Neuronal stem cell (in vitro differentiated cells): ENCODE measurements at regions not wholly inside any gene's neighbourhood (a gene's known extent, or its start where the extent isn't known, plus 50 kb on each side); places are given as distances from the start of the nearest gene placed in this dataset.

Experiments
- DNase-seq: peaks from one replicate; pipeline ENCODE4 v3.0.0-alpha.2; 2013; ENCODE audit warnings: low spot score
- H2AFZ ChIP-seq: one replicate; pipeline ENCODE4 v1.6.1; 2013; ENCODE audit warnings: mild to moderate bottlenecking, low read length, inconsistent platforms
- H2AK5ac ChIP-seq: 2 replicates; pipeline ENCODE4 v1.6.1; 2013; ENCODE audit warnings: low read depth, mild to moderate bottlenecking, inconsistent platforms, low read length, moderate library complexity, mixed read lengths
- H2BK120ac ChIP-seq: 2 replicates; pipeline ENCODE4 v1.6.1; 2013; ENCODE audit warnings: low read depth, mild to moderate bottlenecking, inconsistent platforms, low read length, moderate library complexity, mixed read lengths
- H2BK12ac ChIP-seq: one replicate; pipeline ENCODE4 v1.6.1; 2013; ENCODE audit warnings: low read length, inconsistent platforms
- H2BK15ac ChIP-seq: 2 replicates; pipeline ENCODE4 v1.6.1; 2013; ENCODE audit warnings: mild to moderate bottlenecking, low read length, inconsistent platforms, mixed read lengths
- H2BK5ac ChIP-seq: one replicate; pipeline ENCODE4 v1.6.1; 2013; ENCODE audit warnings: inconsistent platforms, mild to moderate bottlenecking, low read length, moderate library complexity
- H3K14ac ChIP-seq: one replicate; pipeline ENCODE4 v1.6.1; 2013; ENCODE audit warnings: low read length, inconsistent platforms
- H3K18ac ChIP-seq: 2 replicates; pipeline ENCODE4 v1.6.1; 2013; ENCODE audit warnings: low read length, inconsistent platforms
- H3K23ac ChIP-seq: 2 replicates; pipeline ENCODE4 v1.6.1; 2013; ENCODE audit warnings: low read depth, mild to moderate bottlenecking, mixed read lengths, low read length, inconsistent platforms; ENCODE audit not compliant: poor library complexity
- H3K27ac ChIP-seq: replicated peaks from 3 replicates; pipeline ENCODE4 v1.5.1; 2013; ENCODE audit warnings: low read length, inconsistent platforms
- H3K27me3 ChIP-seq, 3 experiments: 2 replicates each; pipeline ENCODE4 v1.6.1; 2013; ENCODE audit warnings: low read length in 3 of 3, mild to moderate bottlenecking in 2 of 3, inconsistent platforms in 1 of 3, low read depth in 1 of 3, mixed read lengths in 1 of 3, moderate library complexity in 1 of 3; ENCODE audit not compliant: control insufficient read depth in 3 of 3, insufficient read depth in 3 of 3
- H3K36me3 ChIP-seq, 2 donors: replicated peaks in 1 of 2; 2 replicates each; pipeline ENCODE4 v1.6.1; 2013; ENCODE audit warnings: low read length in 2 of 2; ENCODE audit not compliant: control insufficient read depth in 2 of 2, insufficient read depth in 2 of 2
- H3K4ac ChIP-seq: 2 replicates; pipeline ENCODE4 v1.6.1; 2013; ENCODE audit warnings: inconsistent platforms, mild to moderate bottlenecking, low read length, moderate library complexity
- H3K4me1 ChIP-seq, 2 donors: 1 replicate in 1 of 2; 2 replicates in 1 of 2; pipeline ENCODE4 v1.6.1; 2013; ENCODE audit warnings: low read length in 2 of 2, low read depth in 1 of 2; ENCODE audit not compliant: control insufficient read depth in 2 of 2, insufficient read depth in 1 of 2
- H3K4me2 ChIP-seq: one replicate; pipeline ENCODE4 v1.6.1; 2013; ENCODE audit warnings: mild to moderate bottlenecking, low read length, inconsistent platforms; ENCODE audit not compliant: insufficient read depth, poor library complexity, severe bottlenecking
- H3K4me3 ChIP-seq, 2 donors: 2 replicates each; pipeline ENCODE4 v1.5.1; 2013; ENCODE audit warnings: low read length in 2 of 2, mild to moderate bottlenecking in 2 of 2, inconsistent platforms in 1 of 2, moderate library complexity in 1 of 2
- H3K79me1 ChIP-seq: one replicate; pipeline ENCODE4 v1.6.1; 2013; ENCODE audit warnings: low read depth, mild to moderate bottlenecking, inconsistent platforms, low read length, moderate library complexity
- H3K9ac ChIP-seq: one replicate; pipeline ENCODE4 v1.6.1; 2013; ENCODE audit warnings: mild to moderate bottlenecking, low read depth, low read length, inconsistent platforms; ENCODE audit not compliant: poor library complexity
- H3K9me3 ChIP-seq, 2 donors: replicated peaks in 1 of 2; 2 replicates each; pipeline versions ENCODE3 to v1.6.1; 2013; ENCODE audit warnings: low read length in 2 of 2, mild to moderate bottlenecking in 2 of 2, inconsistent platforms in 1 of 2, low read depth in 1 of 2, mixed read lengths in 1 of 2, moderate library complexity in 1 of 2; ENCODE audit not compliant: control insufficient read depth in 2 of 2, insufficient read depth in 1 of 2
- H4K8ac ChIP-seq: one replicate; pipeline ENCODE4 v1.6.1; 2013; ENCODE audit warnings: low read depth, mild to moderate bottlenecking, inconsistent platforms, low read length, moderate library complexity
- H4K91ac ChIP-seq: one replicate; pipeline ENCODE4 v1.6.1; 2013; ENCODE audit warnings: low read length, low read depth, mild to moderate bottlenecking, inconsistent platforms; ENCODE audit not compliant: poor library complexity
- WGBS, 2 donors: extraction: QIAGEN DNeasy Blood & Tissue Kit; methylation state at CpG; one replicate each; pipeline ENCODE4 v1.1.7; 2013; ENCODE audit warnings: missing lambda C conversion rate in 2 of 2, mixed read lengths in 1 of 2; ENCODE audit not compliant: insufficient read length in 2 of 2, insufficient replicate concordance in 1 of 2; ENCODE audit errors: extremely low coverage in 2 of 2; 5-methylcytosine and 5-hydroxymethylcytosine counted together

DNA sequence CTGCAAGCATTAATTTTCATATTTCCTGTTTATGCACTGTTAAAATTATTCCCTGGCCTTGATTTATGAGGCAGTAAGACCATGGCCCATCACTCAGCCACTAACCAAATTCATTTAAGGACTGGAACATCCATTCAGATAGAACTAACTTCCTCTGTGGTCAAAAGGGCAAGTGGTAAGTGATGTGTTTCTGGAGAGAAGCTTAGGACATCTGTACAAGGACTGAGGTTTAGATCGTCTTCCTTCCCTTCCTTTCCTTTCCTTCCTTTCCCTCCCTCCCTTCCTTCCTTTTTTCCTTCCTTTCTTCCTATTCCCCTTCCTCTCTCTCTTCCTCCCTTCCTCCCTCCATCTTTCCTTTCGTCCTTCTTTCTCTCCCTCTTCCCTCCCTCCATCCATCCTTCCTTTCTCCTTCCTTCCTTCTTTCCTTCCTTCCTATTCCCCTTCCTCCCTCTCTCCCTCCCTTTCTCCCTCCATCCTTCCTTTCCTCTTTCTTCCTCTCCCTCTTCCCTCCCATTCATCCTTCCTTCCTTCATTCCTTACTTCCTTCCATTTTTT lies 1019.4 kb downstream of the TYW1 start:
- H3K9me3 ChIP-seq = no peaks in the 10 kb centered on the region
- H3K9ac ChIP-seq = no peak overlapping the region
- H3K27me3 ChIP-seq = no peaks in the 10 kb centered on the region
- H3K23ac ChIP-seq = no peak overlapping the region
- H4K8ac ChIP-seq = no peak overlapping the region
- no peaks in the 10 kb centered on the region for H3K79me1 ChIP-seq
- no peak overlapping the region for H2BK5ac ChIP-seq
- no peak overlapping the region for H3K14ac ChIP-seq
- H2BK12ac ChIP-seq = no peak overlapping the region
- no peak overlapping the region for H3K27ac ChIP-seq
- no peak overlapping the region for H3K4me2 ChIP-seq
- H3K36me3 ChIP-seq = no peaks in the 10 kb centered on the region
- H3K4me1 ChIP-seq = no peaks in the 10 kb centered on the region
- no peak overlapping the region for H2AFZ ChIP-seq
- no peak overlapping the region for H2AK5ac ChIP-seq
- H2BK15ac ChIP-seq = no peak overlapping the region
- no peak for DNase-seq
- H4K91ac ChIP-seq = no peak overlapping the region
- no peak overlapping the region for H3K4ac ChIP-seq
- H2BK120ac ChIP-seq = no peak overlapping the region
- WGBS, 2 donors = 100% methylated on average over 1 of the region's 2 CpGs
- no peak overlapping the region for H3K18ac ChIP-seq
- H3K4me3 ChIP-seq = no peak overlapping the region

DNA sequence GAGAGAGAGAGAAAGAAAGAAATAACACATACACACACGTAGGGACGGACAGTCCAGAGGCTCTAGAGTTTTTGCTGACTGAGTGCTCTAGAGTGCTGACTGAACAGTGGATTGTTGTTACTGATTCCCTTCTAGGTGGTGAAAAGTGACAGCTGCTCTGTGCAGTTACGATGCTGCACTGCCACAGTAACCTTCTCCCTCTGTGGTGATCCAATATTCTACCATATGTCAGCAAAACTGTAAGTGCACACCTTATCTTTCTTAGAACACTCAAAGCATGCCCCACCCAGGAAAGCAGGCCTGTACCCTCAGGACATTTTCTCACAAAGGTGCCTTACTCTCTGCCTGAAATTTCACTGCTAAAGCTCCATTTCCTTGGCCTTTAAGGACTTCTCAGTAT lies 1023.5 kb downstream of the TYW1 start:
- Histone ChIP-seq H3K9me3 (no peaks in the 10 kb centered on the region), H2BK12ac (no peak overlapping the region), H2BK15ac (no peak overlapping the region), H3K36me3 (no peaks in the 10 kb centered on the region), H3K14ac (no peak overlapping the region), H2AK5ac (no peak overlapping the region), H3K4me1 (no peaks in the 10 kb centered on the region), H2AFZ (no peak overlapping the region), H3K79me1 (no peaks in the 10 kb centered on the region), H2BK5ac (no peak overlapping the region), H3K23ac (no peak overlapping the region), H3K27ac (no peak overlapping the region), H4K8ac (no peak overlapping the region), H3K4ac (no peak overlapping the region), H3K4me3 (no peak overlapping the region), H3K9ac (no peak overlapping the region), H4K91ac (no peak overlapping the region), H3K4me2 (no peak overlapping the region), H2BK120ac (no peak overlapping the region), H3K27me3 (no peaks in the 10 kb centered on the region), H3K18ac (no peak overlapping the region)
- no peak for DNase-seq
- no CpG with 5 or more reads among the region's 3 CpGs for WGBS, 2 donors

DNA sequence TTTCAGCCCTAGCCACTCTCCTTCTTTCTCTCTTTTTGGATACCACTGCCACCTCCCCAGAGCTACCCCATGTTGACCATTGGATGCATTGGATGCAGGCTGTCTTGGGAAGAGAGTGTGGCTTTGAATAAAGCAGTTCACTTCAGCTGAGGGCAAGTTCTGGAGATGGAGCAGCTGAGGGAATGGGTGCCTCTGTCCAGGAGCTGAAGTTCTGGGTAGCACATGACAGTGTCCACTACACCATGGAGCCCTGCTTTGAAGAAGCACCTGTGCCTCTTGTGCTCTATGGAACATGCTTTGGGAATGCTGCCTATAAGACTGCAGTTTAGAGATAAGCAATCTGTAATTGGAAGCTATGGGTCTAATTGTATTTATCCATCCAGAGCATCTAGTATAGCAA lies 1028.7 kb downstream of the TYW1 start:
- Histone ChIP-seq H3K23ac (no peak overlapping the region), H3K4me2 (no peak overlapping the region), H3K9ac (no peak overlapping the region), H2BK12ac (no peak overlapping the region), H2BK5ac (no peak overlapping the region), H2BK15ac (no peak overlapping the region), H4K8ac (no peak overlapping the region), H4K91ac (no peak overlapping the region), H3K9me3 (no peaks in the 10 kb centered on the region), H3K4me3 (no peak overlapping the region), H3K14ac (no peak overlapping the region), H3K27ac (no peak overlapping the region), H2BK120ac (no peak overlapping the region), H3K18ac (no peak overlapping the region), H3K79me1 (no peaks in the 10 kb centered on the region), H2AK5ac (no peak overlapping the region), H3K4ac (no peak overlapping the region), H3K27me3 (no peaks in the 10 kb centered on the region), H3K4me1 (no peaks in the 10 kb centered on the region), H3K36me3 (no peaks in the 10 kb centered on the region), H2AFZ (no peak overlapping the region)
- no peak for DNase-seq

DNA sequence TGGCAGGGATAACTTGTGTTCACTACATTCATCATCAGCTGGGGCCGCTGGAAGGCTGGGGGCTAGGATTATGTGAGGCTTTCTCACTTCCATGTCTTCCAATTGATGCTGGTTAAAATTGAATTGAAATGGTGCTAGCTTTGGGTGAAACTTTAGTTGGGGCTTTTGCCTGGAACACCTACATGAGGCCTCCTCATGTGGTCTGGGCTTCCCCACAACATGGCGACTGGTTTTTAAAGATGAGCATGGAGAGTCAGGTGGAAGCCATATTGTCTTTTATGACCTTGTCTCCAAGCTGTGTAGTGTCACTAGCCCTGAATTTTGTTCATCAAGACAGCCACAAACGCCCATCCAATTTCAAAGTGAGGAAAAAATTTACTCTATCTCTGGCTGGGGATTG lies 1033.9 kb downstream of the TYW1 start:
- no peak overlapping the region for H3K4ac ChIP-seq
- no peak overlapping the region for H4K8ac ChIP-seq
- H3K18ac ChIP-seq = no peak overlapping the region
- DNase-seq = no peak
- no peak overlapping the region for H2BK12ac ChIP-seq
- no peaks in the 10 kb centered on the region for H3K27me3 ChIP-seq
- H2BK120ac ChIP-seq = no peak overlapping the region
- H2BK15ac ChIP-seq = no peak overlapping the region
- no peak overlapping the region for H4K91ac ChIP-seq
- no peak overlapping the region for H2BK5ac ChIP-seq
- no peak overlapping the region for H3K4me2 ChIP-seq
- no peaks in the 10 kb centered on the region for H3K79me1 ChIP-seq
- H2AFZ ChIP-seq = no peak overlapping the region
- H3K14ac ChIP-seq = no peak overlapping the region
- no peak overlapping the region for H2AK5ac ChIP-seq
- no peaks in the 10 kb centered on the region for H3K9me3 ChIP-seq
- no peak overlapping the region for H3K23ac ChIP-seq
- no peaks in the 10 kb centered on the region for H3K4me1 ChIP-seq
- H3K9ac ChIP-seq = no peak overlapping the region
- H3K4me3 ChIP-seq = no peak overlapping the region
- no peak overlapping the region for H3K27ac ChIP-seq
- WGBS, 2 donors = no CpG with 5 or more reads among the region's 3 CpGs
- no peaks in the 10 kb centered on the region for H3K36me3 ChIP-seq
